ENCODE measurements at regions not wholly inside any gene's neighbourhood (a gene's known extent, or its start where the extent isn't known, plus 50 kb on each side); places are given as distances from the start of the nearest gene placed in this dataset.

- Histone ChIP-seq H3K4me3 (no peak overlapping the region), H3K27me3 (no peaks in the 10 kb centered on the region), H3K27ac (no peak overlapping the region), H3K4me1 (no peaks in the 10 kb centered on the region), H3K36me3 (no peaks in the 10 kb centered on the region), H3K9me3 (no peaks in the 10 kb centered on the region)
- WGBS, 2 donors (ENCODE audit: low coverage in 1 of 2): 51 to 69% methylated on average over 2 of the region's 2 CpGs
- TF ChIP-seq EP300 (IDR thresholded peaks at IDR 0.05) (no peak), POLR2A (IDR thresholded peaks at IDR 0.05) (no peak), POLR2AphosphoS5 (IDR thresholded peaks at IDR 0.05) (no peak), CTCF (IDR thresholded peaks at IDR 0.05) (no peak)
- ATAC-seq: no peak
Observed at GRCh38 chr5:169412831-169413230, 111.9 kb upstream of the SLIT3 start.

DNA sequence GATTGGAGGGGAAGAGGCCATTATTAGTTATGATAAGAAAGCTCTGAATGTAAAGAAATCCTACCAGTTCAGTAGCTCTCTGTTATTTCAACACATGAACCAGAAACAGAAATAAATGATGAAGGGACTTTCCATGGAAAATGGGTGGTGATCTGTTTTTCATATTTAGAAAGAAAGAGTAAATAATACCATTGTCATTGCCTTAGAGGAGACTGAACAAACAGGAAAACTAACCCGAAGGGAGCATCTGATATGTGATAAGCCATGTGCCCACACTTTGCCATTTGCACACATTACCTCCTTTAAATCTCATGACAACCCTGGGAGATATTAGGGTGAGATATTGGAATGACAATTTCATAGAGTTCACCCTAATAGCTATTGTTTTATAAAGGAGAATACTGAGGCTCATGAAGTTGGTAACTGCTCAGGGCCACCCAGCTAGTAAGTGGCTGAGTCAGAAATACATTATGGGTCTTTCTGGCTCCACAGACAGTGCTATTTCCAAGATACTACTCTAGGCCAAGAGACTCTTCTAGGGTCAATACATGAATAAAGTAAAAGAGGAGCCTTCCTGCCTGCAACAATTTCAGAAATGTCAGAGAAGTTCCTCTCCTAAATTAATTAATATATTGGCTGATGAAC, 111.0 kb upstream of the SLIT3 start:
- TF ChIP-seq CTCF (IDR thresholded peaks at IDR 0.05) (no peak), POLR2AphosphoS5 (IDR thresholded peaks at IDR 0.05) (no peak), EP300 (IDR thresholded peaks at IDR 0.05) (no peak), POLR2A (IDR thresholded peaks at IDR 0.05) (no peak)
- WGBS, 2 donors (ENCODE audit: low coverage in 1 of 2): 50 to 77% methylated on average over 1 of the region's 1 CpG
- no peak overlapping the region for H3K4me3 ChIP-seq
- no peak overlapping the region for H3K27ac ChIP-seq
- ATAC-seq: no peak
- no peaks in the 10 kb centered on the region for H3K27me3 ChIP-seq
- H3K36me3 ChIP-seq: no peaks in the 10 kb centered on the region
- H3K9me3 ChIP-seq: no peaks in the 10 kb centered on the region
- H3K4me1 ChIP-seq: no peaks in the 10 kb centered on the region

DNA sequence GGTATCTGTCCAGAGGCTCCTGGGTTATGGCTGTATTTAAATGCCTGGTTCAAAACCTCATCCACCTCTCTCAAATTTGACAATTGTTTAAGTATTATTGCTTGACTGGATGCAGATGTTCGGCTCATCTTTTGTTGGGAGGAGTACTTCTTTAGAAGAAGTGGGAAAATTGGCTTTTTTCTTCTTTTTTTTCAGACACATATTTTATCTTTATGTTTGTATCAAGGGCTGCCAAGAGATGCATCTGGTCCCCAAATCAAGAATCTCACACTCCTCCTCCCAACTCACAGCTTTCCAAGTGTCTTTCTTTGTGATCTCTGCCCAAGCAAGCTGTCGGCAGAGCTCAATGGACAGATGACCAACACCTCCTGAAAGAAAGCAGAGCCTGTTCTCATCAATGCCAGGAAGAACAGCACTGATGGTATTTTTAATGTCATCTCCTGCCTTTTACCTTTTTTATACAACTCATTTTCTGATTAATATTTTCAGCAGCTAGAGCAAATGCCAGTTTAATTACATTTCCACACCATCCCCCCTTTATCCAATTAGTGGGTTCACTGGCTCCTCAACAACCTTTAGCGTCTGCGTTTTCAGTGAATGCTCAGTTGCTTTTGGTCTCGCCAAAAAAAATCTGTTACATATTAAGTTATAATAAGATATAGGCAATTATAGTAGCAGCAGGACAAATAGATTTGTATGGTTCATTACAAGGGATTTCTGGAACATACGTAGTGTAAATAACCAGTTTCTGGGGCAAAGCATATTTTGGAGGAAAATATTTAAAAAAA, 110.3 kb upstream of the SLIT3 start:
- no peak for ATAC-seq
- Histone ChIP-seq H3K36me3 (no peaks in the 10 kb centered on the region), H3K27ac (no peak overlapping the region), H3K4me3 (no peak overlapping the region), H3K9me3 (no peaks in the 10 kb centered on the region), H3K27me3 (no peaks in the 10 kb centered on the region), H3K4me1 (no peaks in the 10 kb centered on the region)
- WGBS, 2 donors (ENCODE audit: low coverage in 1 of 2): 77 to 78% methylated on average over 4 to 6 of the region's 6 CpGs
- TF ChIP-seq EP300 (IDR thresholded peaks at IDR 0.05) (no peak), POLR2AphosphoS5 (IDR thresholded peaks at IDR 0.05) (no peak), CTCF (IDR thresholded peaks at IDR 0.05) (no peak), POLR2A (IDR thresholded peaks at IDR 0.05) (no peak)

GRCh38 chr5:169408731-169409130, 107.8 kb upstream of the SLIT3 start:
- WGBS, 2 donors (ENCODE audit: low coverage in 1 of 2): 71% methylated on average over 1 of the region's 1 CpG; no CpG with 5 or more reads in 1 of the 2 donors
- Histone ChIP-seq H3K9me3 (no peaks in the 10 kb centered on the region), H3K4me1 (no peaks in the 10 kb centered on the region), H3K27ac (no peak overlapping the region), H3K4me3 (no peak overlapping the region), H3K36me3 (no peaks in the 10 kb centered on the region), H3K27me3 (no peaks in the 10 kb centered on the region)
- no peak for TF ChIP-seq EP300 (IDR thresholded peaks at IDR 0.05)
- no peak for TF ChIP-seq POLR2A (IDR thresholded peaks at IDR 0.05)
- TF ChIP-seq CTCF (IDR thresholded peaks at IDR 0.05): no peak
- TF ChIP-seq POLR2AphosphoS5 (IDR thresholded peaks at IDR 0.05): no peak
- no peak for ATAC-seq

- 89 to 100% methylated on average over 4 of the region's 4 CpGs for WGBS, 2 donors (ENCODE audit: low coverage in 1 of 2)
- Histone ChIP-seq H3K9me3 (no peaks in the 10 kb centered on the region), H3K27ac (no peak overlapping the region), H3K4me3 (no peak overlapping the region), H3K27me3 (no peaks in the 10 kb centered on the region), H3K4me1 (no peaks in the 10 kb centered on the region), H3K36me3 (no peaks in the 10 kb centered on the region)
- TF ChIP-seq POLR2AphosphoS5 (IDR thresholded peaks at IDR 0.05) (no peak), CTCF (IDR thresholded peaks at IDR 0.05) (no peak), POLR2A (IDR thresholded peaks at IDR 0.05) (no peak), EP300 (IDR thresholded peaks at IDR 0.05) (no peak)
- no peak for ATAC-seq
Observed at GRCh38 chr5:169408171-169408570, 107.2 kb upstream of the SLIT3 start.

Data from gastroesophageal sphincter (tissue), 4 donors.